ENCODE measurements at regions not wholly inside any gene's neighbourhood (a gene's known extent, or its start where the extent isn't known, plus 50 kb on each side); places are given as distances from the start of the nearest gene placed in this dataset.

DNA sequence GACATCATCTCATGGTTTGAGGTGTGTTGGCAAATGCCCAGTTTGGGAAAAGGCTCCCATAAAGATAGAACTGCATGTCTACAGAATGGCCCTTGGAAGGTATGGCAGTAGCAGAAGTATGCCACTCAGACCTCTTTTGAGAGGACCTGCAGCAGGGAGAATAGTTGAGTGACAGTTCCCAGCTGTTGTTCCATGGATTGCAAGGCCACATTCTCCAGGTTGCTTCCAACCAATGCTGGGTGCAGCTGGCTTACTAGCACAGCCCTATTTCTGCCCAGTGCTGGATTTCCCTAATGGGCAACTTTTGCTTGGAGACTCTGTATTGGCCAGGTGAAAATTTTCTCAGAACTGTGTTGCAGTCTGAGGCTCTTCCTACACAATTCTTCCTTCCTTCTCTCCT lies 266.2 kb downstream of the UTP18 start:
- H3K36me3 ChIP-seq = no peaks in the 10 kb centered on the region
- TF ChIP-seq, protein P1, sequence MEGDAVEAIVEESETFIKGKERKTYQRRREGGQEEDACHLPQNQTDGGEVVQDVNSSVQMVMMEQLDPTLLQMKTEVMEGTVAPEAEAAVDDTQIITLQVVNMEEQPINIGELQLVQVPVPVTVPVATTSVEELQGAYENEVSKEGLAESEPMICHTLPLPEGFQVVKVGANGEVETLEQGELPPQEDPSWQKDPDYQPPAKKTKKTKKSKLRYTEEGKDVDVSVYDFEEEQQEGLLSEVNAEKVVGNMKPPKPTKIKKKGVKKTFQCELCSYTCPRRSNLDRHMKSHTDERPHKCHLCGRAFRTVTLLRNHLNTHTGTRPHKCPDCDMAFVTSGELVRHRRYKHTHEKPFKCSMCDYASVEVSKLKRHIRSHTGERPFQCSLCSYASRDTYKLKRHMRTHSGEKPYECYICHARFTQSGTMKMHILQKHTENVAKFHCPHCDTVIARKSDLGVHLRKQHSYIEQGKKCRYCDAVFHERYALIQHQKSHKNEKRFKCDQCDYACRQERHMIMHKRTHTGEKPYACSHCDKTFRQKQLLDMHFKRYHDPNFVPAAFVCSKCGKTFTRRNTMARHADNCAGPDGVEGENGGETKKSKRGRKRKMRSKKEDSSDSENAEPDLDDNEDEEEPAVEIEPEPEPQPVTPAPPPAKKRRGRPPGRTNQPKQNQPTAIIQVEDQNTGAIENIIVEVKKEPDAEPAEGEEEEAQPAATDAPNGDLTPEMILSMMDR (IDR thresholded peaks at IDR 0.05; ENCODE audit: low read depth, low read length) = no peak
- DNase-seq = no peak
- H3K9me3 ChIP-seq = no peaks in the 10 kb centered on the region
- no peaks in the 10 kb centered on the region for H3K27me3 ChIP-seq
- no peaks in the 10 kb centered on the region; the same call in 1 of the 2 replicates for H3K4me1 ChIP-seq
- H3K4me3 ChIP-seq (ENCODE audit: low read depth, low read length) = no peak overlapping the region

DNA sequence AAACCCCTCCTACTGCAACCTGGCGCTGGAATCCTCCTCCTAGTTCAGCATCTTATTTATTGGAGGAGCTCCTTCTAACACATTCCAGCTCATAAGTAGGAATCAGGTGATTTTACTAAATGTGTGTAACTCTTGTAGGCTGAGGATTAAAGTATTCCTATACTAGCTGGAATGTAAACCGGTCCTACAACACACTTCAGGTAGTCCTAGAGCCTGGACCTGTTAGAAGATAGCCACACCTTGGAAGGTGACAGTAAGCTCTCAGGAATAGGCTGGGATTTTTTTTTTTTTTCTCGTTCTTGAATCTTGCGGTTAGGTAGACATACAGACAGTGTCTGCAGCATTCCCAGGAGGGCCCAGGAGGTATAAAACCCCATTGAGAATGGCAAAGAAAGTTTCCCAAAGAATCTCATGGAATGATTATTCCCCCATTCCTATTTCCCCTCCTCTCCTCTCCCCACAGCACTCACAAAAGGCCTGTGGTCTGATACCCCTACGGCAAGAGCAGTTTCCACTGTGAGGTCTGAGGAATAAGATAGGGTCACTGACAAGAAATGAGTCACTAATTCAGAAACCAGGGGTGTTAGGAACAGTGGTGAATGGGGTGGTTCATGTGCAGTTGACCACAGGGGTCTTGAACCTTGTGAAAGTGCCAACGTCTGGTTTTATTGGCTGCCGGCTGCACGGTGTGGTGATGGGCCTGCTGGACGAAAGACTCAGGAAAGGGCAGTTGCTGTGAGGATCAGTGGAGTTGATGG lies 267.1 kb downstream of the UTP18 start:
- H3K36me3 ChIP-seq = no peaks in the 10 kb centered on the region
- no peaks in the 10 kb centered on the region; the same call in 1 of the 2 replicates for H3K4me1 ChIP-seq
- H3K27me3 ChIP-seq = no peaks in the 10 kb centered on the region
- TF ChIP-seq, protein P1 (IDR thresholded peaks at IDR 0.05; ENCODE audit: low read depth, low read length) = no peak
- no peak for DNase-seq
- no peaks in the 10 kb centered on the region for H3K9me3 ChIP-seq
- H3K4me3 ChIP-seq (ENCODE audit: low read depth, low read length) = no peak overlapping the region

DNA sequence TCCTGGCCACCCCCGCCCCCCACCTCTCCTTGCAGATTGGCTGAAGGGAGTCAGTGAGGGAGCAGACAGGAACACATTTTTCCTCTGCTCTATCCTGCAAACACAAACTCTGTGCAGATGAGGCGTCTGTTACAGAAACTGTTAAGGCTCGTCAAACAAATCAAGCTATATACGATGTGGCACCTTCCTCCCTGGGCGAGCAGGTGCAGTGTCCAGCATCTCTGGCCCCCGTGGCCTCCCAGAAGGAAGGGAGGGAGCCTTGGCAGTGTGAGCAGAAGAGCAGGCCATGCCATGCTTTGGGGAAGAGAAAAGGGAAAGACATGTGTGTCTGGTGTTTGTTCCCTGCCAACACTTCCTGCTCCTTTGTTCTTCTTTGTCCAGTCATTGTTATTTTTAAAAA lies 267.8 kb downstream of the UTP18 start:
- no peak for DNase-seq
- Histone ChIP-seq H3K4me1 (no peaks in the 10 kb centered on the region; the same call in 1 of the 2 replicates), H3K4me3 (ENCODE audit: low read depth, low read length) (no peak overlapping the region), H3K27me3 (no peaks in the 10 kb centered on the region), H3K9me3 (no peaks in the 10 kb centered on the region), H3K36me3 (no peaks in the 10 kb centered on the region)
- TF ChIP-seq, protein P1 (IDR thresholded peaks at IDR 0.05; ENCODE audit: low read depth, low read length) = no peak

DNA sequence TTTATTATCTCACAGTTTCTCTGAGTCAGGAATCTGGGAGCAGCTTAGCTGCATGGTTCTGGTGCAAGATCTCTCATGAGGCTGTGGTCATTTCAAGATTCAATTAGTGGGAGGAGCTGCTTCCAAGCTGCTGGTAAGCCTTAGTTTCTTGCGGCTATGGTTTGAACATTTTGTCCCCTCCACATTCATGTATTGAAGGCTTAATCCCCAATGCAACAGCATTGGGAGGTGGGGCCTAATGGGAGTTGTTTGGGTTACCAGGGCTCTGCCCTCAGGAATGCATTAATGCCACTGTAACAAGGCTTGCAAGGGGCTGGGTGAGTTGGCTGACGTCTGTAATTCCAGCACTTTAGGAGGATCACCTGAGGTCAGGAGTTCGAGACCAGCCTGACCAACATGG lies 272.9 kb downstream of the UTP18 start:
- TF ChIP-seq, protein P1 (IDR thresholded peaks at IDR 0.05; ENCODE audit: low read depth, low read length) = no peak
- no peak for DNase-seq
- Histone ChIP-seq H3K9me3 (no peaks in the 10 kb centered on the region), H3K27me3 (no peaks in the 10 kb centered on the region), H3K4me1 (no peaks in the 10 kb centered on the region; the same call in 1 of the 2 replicates), H3K36me3 (no peaks in the 10 kb centered on the region), H3K4me3 (ENCODE audit: low read depth, low read length) (no peak overlapping the region)

DNA sequence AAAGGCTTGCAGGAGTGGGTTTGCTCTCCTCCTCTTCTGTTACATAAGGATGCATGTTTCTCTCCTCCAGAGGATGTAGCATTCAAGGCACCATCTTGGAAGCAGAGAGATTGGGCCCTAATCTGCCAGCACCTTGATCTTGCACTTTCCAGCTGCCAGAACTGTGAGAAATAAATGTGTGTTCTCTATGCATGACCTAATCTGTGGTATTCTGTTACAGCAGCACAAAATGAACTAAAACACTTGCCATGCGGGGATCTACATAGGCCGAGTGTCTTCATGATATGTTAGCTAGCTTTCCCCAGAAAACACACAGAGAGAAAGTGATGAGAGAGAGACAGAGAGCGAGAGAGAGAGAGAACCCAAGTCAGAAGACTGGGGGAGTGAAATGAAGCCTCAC lies 273.5 kb downstream of the UTP18 start:
- H3K4me3 ChIP-seq (ENCODE audit: low read depth, low read length) = no peak overlapping the region
- H3K27me3 ChIP-seq = no peaks in the 10 kb centered on the region
- H3K36me3 ChIP-seq = no peaks in the 10 kb centered on the region
- H3K4me1 ChIP-seq = no peaks in the 10 kb centered on the region; the same call in 1 of the 2 replicates
- TF ChIP-seq, protein P1 (IDR thresholded peaks at IDR 0.05; ENCODE audit: low read depth, low read length) = no peak
- H3K9me3 ChIP-seq = no peaks in the 10 kb centered on the region
- DNase-seq = no peak

DNA sequence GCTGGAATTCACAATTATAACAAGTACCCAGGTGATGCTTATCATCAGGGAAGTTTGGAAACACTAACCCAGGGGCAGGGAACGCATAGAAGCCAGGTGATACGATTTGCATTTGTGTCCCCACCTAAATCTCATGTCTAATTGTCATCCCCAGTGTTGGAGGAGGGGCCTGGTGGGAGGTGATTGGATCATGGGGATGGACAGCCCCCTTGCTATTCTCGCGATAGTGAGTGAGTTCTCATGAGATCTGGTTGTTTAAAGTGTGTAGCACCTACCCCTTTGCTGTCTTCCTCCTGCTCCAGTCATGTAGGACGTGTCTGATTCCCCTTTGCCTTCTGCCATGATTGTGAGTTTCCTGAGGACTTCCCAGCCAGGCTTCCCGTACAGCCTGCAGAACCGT lies 276.3 kb downstream of the UTP18 start:
- Histone ChIP-seq H3K4me1 (no peaks in the 10 kb centered on the region), H3K4me3 (ENCODE audit: low read depth, low read length) (no peak overlapping the region), H3K9me3 (no peaks in the 10 kb centered on the region), H3K36me3 (no peaks in the 10 kb centered on the region), H3K27me3 (no peaks in the 10 kb centered on the region)
- DNase-seq = no peak
- TF ChIP-seq, protein P1 (IDR thresholded peaks at IDR 0.05; ENCODE audit: low read depth, low read length) = no peak

Measured in BE2C (cell line).